DND-41 (cell line): ENCODE measurements at regions not wholly inside any gene's neighbourhood (a gene's known extent, or its start where the extent isn't known, plus 50 kb on each side); places are given as distances from the start of the nearest gene placed in this dataset.

Source experiments
- EZH2 ChIP-seq: IDR thresholded peaks from 3 replicates; pipeline ENCODE4 v1.6.1; 2012; ENCODE audit warnings: borderline replicate concordance, low read depth, mild to moderate bottlenecking, moderate library complexity, low read length, inconsistent platforms; ENCODE audit not compliant: severe bottlenecking
- TF ChIP-seq, protein P1 (sequence below): IDR thresholded peaks from 2 replicates; pipeline ENCODE4 v1.5.1; 2012; ENCODE audit warnings: borderline replicate concordance, low read length, moderate library complexity, mild to moderate bottlenecking; ENCODE audit not compliant: poor library complexity, severe bottlenecking; ENCODE audit errors: extremely low read depth

DNA sequence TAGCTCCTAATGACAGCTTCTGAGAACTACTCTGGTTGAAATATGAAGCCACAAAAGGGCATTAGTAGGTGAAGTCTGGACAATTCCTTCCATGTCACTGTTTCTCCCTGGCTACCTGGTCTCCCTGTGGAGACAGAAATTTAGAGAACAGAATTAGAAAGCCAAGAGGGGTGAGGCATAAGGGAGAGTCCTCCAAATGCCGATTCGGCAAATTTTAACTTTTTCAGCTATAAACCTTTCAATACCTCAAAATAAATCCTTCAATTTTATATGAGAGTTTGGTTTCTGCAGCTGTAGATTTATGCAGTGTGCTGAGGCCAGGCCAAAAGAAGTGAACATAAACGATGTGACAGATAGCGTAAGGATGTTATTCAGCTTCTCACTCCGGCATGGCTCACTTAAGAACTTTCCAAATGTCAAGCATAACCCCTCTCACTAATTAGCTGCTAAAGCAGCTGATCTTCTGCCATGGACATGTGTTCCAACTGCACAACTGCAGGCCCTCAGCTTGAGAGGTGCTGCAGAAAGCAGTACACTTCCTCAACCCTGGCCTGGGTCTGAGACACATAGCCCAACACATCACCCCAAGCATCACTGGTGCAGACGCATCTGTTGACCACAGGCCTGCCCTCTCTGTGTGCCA is 247.9 kb upstream of the SOX9 start:
- TF ChIP-seq EZH2 = no peak
- TF ChIP-seq, protein P1, sequence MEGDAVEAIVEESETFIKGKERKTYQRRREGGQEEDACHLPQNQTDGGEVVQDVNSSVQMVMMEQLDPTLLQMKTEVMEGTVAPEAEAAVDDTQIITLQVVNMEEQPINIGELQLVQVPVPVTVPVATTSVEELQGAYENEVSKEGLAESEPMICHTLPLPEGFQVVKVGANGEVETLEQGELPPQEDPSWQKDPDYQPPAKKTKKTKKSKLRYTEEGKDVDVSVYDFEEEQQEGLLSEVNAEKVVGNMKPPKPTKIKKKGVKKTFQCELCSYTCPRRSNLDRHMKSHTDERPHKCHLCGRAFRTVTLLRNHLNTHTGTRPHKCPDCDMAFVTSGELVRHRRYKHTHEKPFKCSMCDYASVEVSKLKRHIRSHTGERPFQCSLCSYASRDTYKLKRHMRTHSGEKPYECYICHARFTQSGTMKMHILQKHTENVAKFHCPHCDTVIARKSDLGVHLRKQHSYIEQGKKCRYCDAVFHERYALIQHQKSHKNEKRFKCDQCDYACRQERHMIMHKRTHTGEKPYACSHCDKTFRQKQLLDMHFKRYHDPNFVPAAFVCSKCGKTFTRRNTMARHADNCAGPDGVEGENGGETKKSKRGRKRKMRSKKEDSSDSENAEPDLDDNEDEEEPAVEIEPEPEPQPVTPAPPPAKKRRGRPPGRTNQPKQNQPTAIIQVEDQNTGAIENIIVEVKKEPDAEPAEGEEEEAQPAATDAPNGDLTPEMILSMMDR = no peak
